ENCODE measurements at regions not wholly inside any gene's neighbourhood (a gene's known extent, or its start where the extent isn't known, plus 50 kb on each side); places are given as distances from the start of the nearest gene placed in this dataset.
"Not testable (repeated sequence)": the region's sequence is repeated elsewhere in the genome, so short reads cannot be mapped to it uniquely, and the experiment has no call there.

DNA sequence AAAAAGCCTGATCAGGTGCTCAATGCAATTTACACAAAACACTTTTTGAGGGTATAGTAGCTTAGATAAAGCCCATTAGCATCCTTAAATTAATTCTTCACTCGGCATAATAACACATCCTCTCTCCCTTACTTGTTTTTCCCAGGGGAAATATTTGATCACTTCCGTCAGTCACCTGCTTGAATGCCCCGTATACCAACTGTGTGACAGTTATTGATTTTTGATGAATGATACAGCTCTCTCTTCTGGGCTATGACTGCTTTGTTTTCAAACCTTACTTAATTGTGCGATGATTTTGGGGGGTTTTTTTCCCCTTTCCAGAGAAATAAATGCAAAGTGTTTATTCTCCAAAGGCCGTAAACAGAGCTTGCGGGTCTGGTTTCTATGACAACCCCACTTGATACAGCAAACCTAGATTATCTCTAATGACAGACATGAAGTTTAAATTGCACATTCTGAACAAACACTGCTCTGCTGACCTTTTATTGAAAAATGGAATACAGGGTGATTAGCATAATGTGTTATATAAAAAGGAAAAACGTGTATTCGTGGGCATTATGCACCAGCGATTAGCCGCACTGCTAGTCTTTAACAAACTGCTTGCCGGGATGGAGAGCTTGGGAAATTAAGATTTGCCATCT, 78.4 kb upstream of the NANOS1 start:
- no peak for DNase-seq (ENCODE audit: low spot score)

DNA sequence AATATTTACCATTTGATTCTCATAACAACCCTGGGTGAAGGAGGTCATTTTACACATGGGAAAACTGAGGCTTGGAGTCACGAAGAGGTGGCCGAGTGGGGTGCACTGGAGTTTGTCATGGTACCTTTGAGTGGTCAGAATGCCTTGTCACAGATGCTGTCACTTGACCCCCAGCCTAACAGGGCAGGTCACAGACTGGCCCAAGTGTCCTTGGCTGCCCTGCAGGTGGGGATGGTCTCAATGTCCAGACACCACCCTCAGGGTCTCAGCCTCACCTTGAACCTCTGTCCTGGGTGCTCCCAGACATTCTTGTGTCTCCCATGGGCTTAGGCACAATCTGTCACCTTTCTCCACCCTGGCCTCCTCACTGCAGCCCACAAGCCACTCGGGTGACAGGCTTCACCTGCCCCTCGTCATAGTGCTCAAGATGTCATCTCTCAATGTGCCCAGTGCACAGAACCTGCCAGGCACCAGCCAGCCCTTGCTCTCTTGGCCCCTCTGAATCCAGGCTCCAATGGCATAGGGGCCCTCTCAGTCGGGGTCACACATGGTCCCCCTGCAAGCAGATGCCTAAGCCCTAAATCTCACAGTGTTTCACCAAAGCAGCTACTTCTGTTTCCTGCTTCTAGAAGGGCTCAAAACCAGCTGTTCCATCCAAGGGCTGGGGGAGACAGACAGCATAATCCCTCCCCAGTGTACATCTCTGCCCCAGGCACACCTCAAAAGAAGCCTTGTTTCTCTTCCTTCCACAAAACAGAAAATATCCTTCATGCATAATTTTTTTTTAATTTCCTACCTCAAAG, 76.8 kb upstream of the NANOS1 start:
- no peak for DNase-seq (ENCODE audit: low spot score)

DNA sequence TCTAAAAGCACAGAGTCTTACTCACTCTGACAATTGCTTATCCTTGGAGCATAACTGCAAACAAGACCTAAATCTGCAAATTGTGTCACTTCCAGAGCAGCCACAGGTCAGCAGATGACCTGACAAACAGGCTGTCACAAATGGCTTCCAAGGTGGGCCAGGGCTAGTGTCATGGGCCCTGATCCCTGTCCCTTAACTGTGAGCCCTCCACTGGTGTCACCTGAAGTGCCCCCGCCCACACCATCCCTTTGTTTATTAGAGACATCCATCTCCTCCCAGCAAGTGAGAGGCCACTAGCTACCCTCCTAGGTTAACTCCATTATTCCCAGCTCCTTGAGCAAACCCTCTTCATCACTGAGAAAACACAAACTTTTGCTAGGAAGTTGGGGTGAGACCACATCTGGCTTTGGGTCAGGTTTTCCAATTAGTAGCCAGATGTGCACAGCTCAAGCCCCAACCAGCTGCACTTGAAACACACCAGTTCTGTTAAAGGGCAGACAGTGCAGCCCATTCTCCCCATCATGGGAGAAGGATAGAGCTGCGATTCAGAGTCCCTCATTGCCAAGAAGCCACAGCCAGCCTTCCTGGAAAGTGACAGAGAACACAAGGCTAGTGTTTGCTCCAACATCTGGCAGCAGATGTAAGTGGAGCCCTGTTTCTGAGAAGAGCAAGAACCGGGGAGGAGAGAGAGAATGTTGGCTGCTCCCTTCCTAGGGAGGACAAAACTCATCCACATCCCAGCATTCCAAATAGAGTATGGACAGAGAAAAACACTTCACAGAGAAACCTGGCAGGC, 75.7 kb upstream of the NANOS1 start:
- no peak for DNase-seq (ENCODE audit: low spot score)

DNA sequence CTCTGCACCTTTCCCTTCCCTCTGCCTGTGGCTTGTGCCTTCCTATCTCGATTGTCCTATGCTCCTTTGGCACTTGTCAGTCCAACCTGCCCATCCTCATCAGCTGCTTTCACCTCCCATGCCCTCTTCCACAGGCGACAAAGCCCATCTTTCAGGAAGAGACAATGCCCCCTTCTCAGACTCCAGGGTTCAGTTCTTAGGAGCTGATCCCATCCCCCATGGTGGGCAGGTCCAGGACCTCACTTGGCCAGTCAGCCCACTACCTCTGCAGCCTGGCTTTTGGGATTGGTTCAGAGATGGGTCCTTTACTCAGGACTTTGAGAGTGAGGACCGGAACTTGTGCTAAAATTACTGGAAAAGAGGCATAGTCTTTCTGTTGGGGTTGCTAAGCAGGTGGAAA, 74.0 kb upstream of the NANOS1 start:
- no peak for DNase-seq (ENCODE audit: low spot score)

DNA sequence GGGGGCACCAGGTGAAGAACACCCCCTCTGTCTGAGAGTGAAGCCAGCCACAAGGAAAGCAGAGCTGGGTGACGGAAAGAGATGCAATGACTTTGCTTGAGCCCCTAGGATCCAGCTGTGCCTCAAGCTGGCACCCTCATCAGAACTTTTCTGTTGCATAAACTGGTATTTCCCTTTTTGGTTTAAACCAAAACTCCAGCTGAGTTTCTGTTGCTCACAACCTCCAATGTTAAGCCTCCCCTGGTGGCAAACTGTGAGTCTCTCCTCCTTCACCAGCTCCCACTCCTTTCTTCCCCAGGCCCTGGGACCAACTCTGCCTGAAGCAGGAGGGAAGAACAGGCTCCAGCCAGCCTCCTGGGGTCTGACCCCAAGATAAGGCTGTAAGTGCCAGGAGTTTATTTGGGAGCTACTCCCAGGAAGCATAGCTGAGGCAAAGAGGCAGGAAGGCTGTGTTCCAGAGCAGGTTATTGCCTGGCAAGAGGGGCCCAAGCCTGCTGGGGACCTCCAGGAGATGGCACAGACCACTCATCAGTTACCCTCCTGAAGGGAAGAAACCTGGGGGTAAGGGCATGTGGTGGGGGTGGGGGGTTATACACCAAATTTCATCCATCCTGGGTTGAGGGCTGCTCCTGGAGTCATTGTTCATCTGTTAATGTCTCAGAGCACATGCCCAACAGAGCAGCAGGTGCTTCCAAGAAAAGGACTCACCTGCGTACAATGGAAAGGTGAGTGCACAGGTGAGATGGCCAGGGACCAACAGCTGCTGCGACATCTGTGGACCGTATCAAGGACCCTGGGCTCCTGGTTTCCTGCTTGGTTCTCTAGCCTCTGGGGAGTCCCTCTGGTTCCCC, 73.3 kb upstream of the NANOS1 start:
- DNase-seq (ENCODE audit: low spot score): no peak

DNA sequence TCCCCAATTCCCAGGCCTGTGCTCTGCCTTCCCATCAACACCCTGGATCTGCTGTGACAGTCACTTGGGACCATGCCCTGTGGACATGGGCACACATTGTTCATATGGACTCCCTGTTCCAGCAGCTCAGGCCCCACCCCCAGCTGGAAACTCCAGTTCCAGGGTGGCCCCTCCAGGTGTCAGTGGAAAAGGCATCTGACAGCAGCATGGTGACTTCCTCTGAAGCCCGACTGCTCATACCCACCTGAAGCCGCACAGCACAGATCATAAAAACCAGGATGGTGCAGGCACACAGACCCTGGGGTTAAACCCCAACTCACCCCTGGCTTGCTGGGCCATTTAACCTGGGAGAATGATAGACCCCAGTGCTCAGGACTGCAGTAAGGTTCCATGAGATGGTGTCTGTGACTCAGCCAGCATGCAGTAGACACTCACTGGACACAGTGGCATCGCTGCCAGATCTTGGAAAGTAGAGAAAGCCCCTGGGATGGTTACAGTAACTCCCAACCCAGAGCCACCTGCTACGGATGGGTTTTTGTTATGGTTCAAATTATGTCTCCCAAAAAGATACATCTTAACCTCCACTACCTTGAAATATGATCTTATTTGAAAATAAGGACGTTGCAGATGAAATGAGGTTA, 72.6 kb upstream of the NANOS1 start:
- DNase-seq (ENCODE audit: low spot score): no peak

DNA sequence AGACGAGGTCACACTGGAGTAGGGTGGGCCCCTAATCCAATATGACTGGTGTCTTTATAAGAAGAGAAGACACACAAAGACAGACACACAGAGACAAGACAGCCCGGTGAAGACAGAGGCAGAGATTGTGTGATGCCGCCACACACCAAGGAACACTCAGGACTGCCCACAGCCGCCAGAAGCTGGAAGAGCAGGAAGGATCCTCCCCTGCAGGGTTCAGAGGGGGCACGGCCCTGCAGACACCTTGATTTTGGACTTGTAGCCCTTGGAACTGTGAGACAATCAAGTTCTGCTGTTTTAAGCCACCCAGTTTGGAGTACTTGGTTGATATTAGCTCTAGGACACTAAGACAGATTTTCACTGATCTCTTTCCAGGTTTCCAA, 72.1 kb upstream of the NANOS1 start:
- no peak for DNase-seq (ENCODE audit: low spot score)

DNA sequence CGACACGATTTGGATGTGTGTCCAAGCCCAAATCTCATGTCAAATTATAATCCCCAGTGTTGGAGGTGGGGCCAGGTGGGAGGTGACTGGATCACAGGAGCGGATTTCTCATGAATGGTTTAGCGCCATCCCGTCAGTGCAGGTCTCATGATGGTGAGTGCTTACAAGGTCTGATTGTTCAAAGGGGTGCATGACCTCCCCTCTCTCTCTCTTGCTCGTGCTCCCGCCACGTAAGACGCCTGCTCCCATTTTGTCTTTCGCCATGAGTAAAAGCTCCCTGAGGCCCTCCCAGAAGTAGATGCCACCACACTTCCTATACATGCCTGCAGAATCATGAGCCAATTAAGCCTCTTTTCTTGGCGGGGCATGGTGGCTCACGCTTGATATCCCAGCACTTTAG, 71.5 kb upstream of the NANOS1 start:
- no peak for DNase-seq (ENCODE audit: low spot score)

DNA sequence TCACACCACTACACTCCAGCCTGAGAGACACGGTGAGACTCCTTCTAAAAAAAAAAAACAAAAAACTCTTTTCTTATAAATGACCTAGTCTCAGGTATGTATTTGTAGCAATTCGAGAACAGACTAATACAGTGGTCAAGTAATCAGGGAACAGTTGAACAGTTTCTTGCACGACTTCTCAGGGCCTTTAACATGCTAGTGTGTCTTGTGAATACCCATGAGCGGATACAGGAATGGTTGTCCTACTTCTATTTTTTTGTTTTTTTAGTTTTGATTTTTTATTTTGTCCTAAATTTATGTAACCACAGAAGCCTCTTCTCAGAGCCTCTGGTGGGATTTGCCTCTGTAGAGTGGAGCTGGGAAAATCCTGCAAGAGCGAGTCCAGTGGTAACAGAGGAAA, 71.0 kb upstream of the NANOS1 start:
- no peak for DNase-seq (ENCODE audit: low spot score)

DNA sequence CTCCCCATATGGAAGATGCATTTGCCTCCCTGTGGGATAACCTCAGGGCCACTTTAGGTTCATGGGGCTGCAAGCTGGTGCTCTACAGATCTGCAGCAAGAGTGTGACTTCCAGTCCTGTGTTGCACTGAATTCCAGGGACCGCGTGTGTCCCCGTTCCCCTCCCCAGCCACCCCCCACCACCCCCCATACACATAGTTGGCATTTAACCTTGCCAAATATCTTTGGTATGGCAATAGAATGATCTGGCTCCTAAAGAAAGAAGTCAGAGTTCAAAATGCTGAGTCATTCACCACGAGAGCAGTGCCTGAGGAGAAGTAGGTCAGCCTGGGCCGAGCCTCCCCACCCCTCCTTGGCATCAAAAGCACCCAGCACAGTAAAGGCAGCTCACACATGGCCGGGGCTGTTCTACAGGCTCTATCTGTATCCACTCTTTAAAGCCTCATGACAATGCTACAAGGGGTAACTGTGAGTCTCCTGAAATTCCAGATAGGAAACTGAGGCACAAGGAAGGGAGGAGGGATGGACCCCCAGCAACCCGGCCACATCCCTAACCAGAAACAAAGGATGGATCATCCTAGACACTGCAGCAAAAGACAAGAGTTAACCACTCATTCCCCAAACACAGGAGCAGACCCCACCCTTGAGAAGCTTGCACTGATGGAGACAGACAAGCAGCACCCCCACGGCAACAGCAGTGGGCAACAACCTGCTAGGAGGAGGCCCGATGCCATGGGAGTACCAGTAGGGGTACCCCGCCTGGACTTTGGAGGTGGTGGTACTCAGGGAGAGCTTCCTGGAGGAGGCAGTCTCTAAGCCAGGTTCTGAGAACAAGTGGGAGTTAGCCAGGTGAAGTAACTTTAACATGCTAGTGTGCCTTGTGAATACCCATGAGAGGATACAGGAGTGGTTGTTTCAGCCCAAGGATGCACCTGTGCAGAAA, 70.3 kb upstream of the NANOS1 start:
- DNase-seq (ENCODE audit: low spot score): no peak

DNA sequence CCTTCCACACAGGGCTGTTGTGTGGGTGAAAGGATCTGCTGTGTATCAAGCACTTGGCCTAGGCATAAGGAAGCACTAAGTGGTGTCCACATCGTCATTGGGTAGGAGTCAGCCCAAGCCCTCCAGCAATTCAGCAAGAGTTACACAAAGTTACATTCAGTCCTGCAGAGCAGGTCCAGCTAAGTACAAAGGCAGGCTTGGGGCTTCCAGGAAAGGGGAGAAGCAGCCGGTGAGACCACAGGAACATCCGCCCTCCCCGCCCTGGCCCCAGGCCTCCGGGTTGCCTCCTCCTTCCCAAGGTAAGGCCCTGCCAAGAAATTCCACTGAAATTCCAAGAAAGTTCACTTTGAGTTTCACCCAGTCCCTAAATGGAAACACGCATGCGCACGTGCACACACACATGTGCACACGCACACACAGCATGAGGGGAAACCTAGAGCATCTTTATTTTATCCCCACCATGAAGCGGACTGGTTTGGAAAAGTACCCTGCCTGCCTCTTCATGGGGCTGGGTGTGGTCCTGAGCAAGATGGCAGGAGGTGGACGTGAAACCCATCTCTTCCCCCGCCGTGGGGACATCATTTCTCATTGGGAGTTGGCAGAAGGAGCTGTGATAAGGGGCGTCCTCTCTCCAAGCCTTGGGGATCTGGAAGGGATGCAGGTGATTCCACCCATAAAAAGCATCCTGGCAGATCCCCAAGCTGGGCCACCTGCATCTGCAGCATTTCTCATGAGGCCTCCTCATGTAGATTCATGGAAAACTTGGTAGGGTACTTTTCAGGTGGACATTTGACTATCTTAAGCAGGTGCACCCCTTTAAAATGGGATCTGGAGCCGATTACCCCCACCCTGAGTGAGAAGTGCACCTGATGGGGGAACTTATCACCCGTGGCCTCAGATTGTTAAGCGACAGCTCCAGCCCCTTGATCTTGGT, 69.1 kb upstream of the NANOS1 start:
- no peak for DNase-seq (ENCODE audit: low spot score)

DNA sequence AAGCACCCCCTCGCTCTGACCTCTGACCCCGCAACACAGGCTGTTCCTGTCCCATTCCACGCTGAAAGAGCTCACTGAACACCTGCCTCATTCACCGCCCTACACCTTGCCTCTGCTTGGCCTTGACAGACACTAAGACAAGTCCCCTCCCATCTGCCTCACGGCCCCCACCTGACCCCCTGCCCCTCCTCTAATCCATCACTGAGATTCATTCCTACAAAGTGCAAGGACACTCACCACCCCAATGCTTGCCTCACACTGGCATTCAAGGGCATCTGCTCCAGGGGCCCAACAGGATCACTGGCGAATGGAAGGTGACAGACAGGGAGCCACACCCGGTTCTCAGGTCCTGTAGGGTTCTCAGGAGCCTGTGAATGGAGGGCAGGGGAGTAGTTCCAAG, 68.1 kb upstream of the NANOS1 start:
- DNase-seq (ENCODE audit: low spot score): no peak

DNA sequence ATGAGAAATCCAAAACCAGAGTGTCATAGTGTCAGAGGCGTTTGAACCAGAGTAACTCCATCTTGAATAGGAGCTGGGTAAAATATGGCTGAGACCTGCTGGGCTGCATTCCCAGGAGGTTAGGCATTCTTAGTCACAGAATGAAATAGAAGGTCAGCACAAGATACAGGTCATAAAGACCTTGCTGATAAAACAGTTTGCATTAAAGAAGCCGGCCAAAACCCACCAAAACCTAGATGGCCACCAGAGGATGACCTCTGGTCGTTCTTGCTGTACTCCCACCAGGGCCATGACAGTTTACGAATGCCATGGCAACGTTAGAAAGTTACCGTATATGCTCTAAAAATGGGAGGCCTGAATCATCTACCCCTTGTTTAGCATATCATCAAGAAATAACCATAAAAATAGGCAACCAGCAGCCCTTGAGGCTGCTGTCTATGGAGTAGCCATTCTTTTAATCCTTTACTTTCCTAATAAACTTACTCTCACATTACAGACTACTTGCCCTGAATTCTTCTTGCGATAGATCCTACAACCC, 67.1 kb upstream of the NANOS1 start:
- DNase-seq (ENCODE audit: low spot score): not testable (repeated sequence)

DNA sequence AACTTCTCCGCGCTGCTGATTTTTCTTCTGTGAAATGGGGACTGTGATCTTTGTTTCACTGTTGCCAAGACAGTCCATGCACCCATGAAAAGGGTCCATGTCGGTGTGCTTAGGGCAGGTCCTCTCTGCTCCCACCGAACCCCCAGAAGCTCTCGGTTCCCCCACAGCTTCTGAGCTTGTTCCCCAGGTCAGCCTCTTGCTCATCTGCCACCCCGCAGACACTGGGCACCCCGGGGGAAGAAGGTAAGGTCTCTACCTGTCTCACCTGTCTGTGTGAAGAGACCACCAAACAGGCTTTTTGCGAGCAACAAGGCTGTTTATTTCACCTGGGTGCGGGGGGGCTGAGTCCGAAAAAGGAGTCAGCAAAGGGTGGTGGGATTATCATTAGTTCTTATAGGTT, 66.2 kb upstream of the NANOS1 start:
- DNase-seq (ENCODE audit: low spot score): no peak

DNA sequence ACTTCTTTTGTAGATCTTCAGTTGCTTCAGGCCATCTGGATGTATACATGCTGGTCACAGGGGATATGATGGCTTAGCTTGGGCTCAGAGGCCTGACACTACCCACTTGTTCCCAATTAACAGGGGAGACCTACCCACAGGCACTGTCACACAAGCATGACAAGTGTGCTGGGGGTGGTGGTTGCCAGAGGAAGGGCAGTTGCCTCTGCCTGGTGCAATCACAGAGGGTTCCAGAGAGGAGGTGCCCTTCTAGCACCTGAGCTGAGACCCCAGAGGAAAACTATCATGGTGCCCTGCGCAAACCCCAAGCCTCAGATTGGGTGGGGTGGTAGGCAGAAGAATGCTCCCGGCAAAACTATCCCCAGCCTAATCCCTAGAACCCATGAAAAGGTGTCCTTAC, 65.6 kb upstream of the NANOS1 start:
- DNase-seq (ENCODE audit: low spot score): no peak

DNA sequence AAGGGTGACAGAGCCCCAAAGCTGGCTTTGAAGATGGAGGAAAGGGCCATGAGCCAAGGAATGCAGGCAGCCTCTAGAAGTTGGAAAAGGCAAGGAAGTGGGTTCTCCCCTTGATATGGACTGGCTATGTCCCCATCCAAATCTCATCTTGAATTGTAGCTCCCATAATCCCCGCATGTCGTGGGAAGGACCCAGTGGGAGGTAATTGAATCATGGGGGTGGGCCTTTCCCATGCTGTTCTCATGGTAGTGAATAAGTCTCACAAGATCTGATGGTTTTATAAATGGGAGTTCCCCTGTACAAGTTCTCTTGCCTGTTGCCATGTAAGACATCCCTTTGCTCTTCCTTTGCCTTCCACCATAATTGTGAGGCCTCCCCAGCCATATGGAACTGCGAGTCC, 65.0 kb upstream of the NANOS1 start:
- DNase-seq (ENCODE audit: low spot score): not testable (repeated sequence)

DNA sequence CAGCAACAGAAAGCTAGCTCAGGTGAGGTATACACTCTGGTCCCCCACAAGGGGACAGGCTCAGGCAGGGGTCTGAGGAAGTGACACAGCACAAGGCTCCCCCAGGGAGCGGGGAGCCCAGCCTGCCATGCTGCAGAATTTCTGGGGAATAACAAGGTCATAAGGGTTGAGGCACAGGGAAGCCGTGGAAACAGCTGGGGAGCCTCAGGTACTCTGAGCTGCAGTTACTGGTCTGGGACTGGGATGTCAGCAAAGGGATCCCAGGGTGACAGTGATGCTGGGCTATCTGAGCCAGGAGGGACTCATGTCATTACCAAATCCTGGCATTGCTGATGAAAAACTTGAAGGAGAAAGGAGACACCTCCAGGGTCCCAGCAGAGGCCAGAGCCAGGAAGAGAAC, 64.4 kb upstream of the NANOS1 start:
- DNase-seq (ENCODE audit: low spot score): no peak

DNA sequence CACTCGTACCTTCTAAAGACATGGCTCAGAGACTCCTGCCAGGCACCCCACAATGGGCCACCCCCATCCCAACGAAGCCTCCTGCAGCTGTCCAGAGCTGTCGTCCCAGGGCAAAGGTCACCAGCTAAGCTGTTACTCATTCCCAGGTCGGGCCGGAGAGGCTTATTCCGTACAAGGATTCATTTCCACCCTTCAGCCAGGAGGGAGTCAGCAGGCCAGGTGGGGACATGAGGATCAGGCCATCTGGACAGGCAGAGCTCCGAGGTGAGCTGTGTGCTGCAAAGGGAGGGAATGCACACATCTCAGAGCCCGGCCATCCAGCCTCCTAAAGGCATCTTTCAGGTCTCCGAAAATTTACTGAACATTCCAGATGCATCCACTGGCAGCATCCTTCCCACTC, 63.9 kb upstream of the NANOS1 start:
- DNase-seq (ENCODE audit: low spot score): no peak

Measured in germinal center (tissue), 1 donor.